B cell (primary cell): ENCODE measurements at regions not wholly inside any gene's neighbourhood (a gene's known extent, or its start where the extent isn't known, plus 50 kb on each side); places are given as distances from the start of the nearest gene placed in this dataset.

Experiments
- ATAC-seq: fragments of 200-7000 bp; cut with Tn5 transposase; one replicate; pipeline ENCODE4 v1.10.0; 2021; ENCODE audit warnings: low read depth, mild to moderate bottlenecking, moderate number of reproducible peaks, moderate library complexity
- CTCF ChIA-PET: fragments of 350-600 bp; sonication (Branson Sonifier 250); formaldehyde crosslinking; loops from one replicate; lab custom pipeline; 2021; ENCODE audit warnings: antibody characterized with exemption, inconsistent platforms; lab: Charles Lee
- POLR2A ChIA-PET: fragments of 350-600 bp; sonication (Branson Sonifier 250); formaldehyde crosslinking; loops from one replicate; lab custom pipeline; 2021; ENCODE audit warnings: antibody characterized with exemption; lab: Charles Lee
- DNase-seq: peaks from one replicate; pipeline ENCODE4 v3.0.0; 2013
- H2AFZ ChIP-seq: 2 replicates; pipeline ENCODE4 v1.6.1; 2012; ENCODE audit warnings: mild to moderate bottlenecking, low read depth, low read length; ENCODE audit not compliant: insufficient read depth, poor library complexity, severe bottlenecking
- H3K27ac ChIP-seq, 2 donors: 1 replicate in 1 of 2; 2 replicates in 1 of 2; pipeline ENCODE4 v1.5.1; 2012 to 2013; ENCODE audit warnings: low read length in 2 of 2, mild to moderate bottlenecking in 2 of 2, moderate library complexity in 1 of 2
- H3K27me3 ChIP-seq, 4 experiments: fragments of 200-600 bp in 1 of 4; sonication (generic) in 1 of 4; replicated peaks in 1 of 4; 1 replicate in 2 of 4; 2 replicates in 2 of 4; pipeline versions ENCODE4 v1.6.1 to v1.7.0; 2013 to 2016; ENCODE audit warnings: low read length in 3 of 4, mild to moderate bottlenecking in 2 of 4, mixed read lengths in 1 of 4, moderate library complexity in 1 of 4; ENCODE audit not compliant: insufficient read depth in 4 of 4, control insufficient read depth in 3 of 4; ENCODE audit errors: control extremely low read depth in 1 of 4
- H3K36me3 ChIP-seq, 2 experiments: replicated peaks in 1 of 2; 1 replicate in 1 of 2; 2 replicates in 1 of 2; pipeline versions ENCODE4 v1.6.1 to v1.7.1; 2013; ENCODE audit warnings: low read length in 1 of 2; ENCODE audit not compliant: insufficient read depth in 2 of 2, control insufficient read depth in 1 of 2; ENCODE audit errors: control extremely low read depth in 1 of 2, extremely low read depth in 1 of 2
- H3K4me1 ChIP-seq, 2 donors: fragments of 200-600 bp in 1 of 2; sonication (generic) in 1 of 2; 1 replicate in 1 of 2; 2 replicates in 1 of 2; pipeline versions ENCODE4 v1.5.1 to v1.6.1; 2013 to 2017; ENCODE audit warnings: low read length in 2 of 2; ENCODE audit not compliant: control insufficient read depth in 2 of 2, insufficient read depth in 2 of 2
- H3K4me2 ChIP-seq: replicated peaks from 2 replicates; pipeline ENCODE3; 2012; ENCODE audit warnings: mild to moderate bottlenecking, low read depth, low read length; ENCODE audit not compliant: poor library complexity, severe bottlenecking
- H3K4me3 ChIP-seq, 5 experiments: fragments of 200-600 bp in 1 of 5; sonication (generic) in 1 of 5; 1 replicate in 3 of 5; 2 replicates in 2 of 5; pipeline versions ENCODE4 v1.5.1 to v1.7.0; 2011 to 2016; ENCODE audit warnings: low read length in 4 of 5, mild to moderate bottlenecking in 4 of 5, low read depth in 2 of 5, control low read depth in 1 of 5, moderate library complexity in 1 of 5; ENCODE audit not compliant: insufficient read depth in 1 of 5; ENCODE audit errors: control extremely low read depth in 1 of 5, extremely low read depth in 1 of 5
- H3K79me2 ChIP-seq: fragments of 200-600 bp; sonication (generic); one replicate; pipeline ENCODE4 v1.6.0; 2016; ENCODE audit warnings: low read length; ENCODE audit not compliant: control insufficient read depth, insufficient read depth
- H3K9ac ChIP-seq: fragments of 200-600 bp; sonication (generic); 2 replicates; pipeline ENCODE4 v1.6.1; 2017; ENCODE audit warnings: mild to moderate bottlenecking, low read length, moderate library complexity
- H3K9me3 ChIP-seq, 3 donors: one replicate each; pipeline versions ENCODE4 v1.6.1 to v1.7.1; 2013; ENCODE audit warnings: low read length in 2 of 3; ENCODE audit not compliant: control insufficient read depth in 2 of 3, insufficient read depth in 1 of 3; ENCODE audit errors: control extremely low read depth in 1 of 3
- H4K20me1 ChIP-seq: 2 replicates; pipeline ENCODE4 v1.6.0; 2012; ENCODE audit warnings: mild to moderate bottlenecking, low read length; ENCODE audit not compliant: insufficient read depth, control insufficient read depth, poor library complexity, severe bottlenecking
- H3K27ac Mint-ChIP-seq: one replicate; pipeline ENCODE4 v1.8.0; 2021; ENCODE audit warnings: mixed read lengths
- H3K27me3 Mint-ChIP-seq: one replicate; pipeline ENCODE4 v1.8.0; 2021; ENCODE audit warnings: mixed read lengths
- H3K4me1 Mint-ChIP-seq: one replicate; pipeline ENCODE4 v1.8.0; 2021; ENCODE audit warnings: mixed read lengths
- H3K4me3 Mint-ChIP-seq: one replicate; pipeline ENCODE4 v1.8.0; 2021; ENCODE audit warnings: mixed read lengths
- H3K9me3 Mint-ChIP-seq: one replicate; pipeline ENCODE4 v1.8.0; 2022; ENCODE audit warnings: mixed read lengths; ENCODE audit not compliant: insufficient read depth
- EZH2 ChIP-seq: IDR thresholded peaks from 2 replicates; pipeline ENCODE4 v1.6.1; 2012; ENCODE audit warnings: borderline replicate concordance, low read depth, mild to moderate bottlenecking, moderate library complexity, low read length; ENCODE audit not compliant: insufficient read depth, poor library complexity, severe bottlenecking
- WGBS: methylation state at CpG from one replicate; pipeline ENCODE4 v1.1.5; 2013; ENCODE audit warnings: missing lambda C conversion rate; ENCODE audit not compliant: insufficient coverage; 5-methylcytosine and 5-hydroxymethylcytosine counted together
- intact Hi-C: fragments of 100-400 bp; cut with micrococcal nuclease; formaldehyde crosslinking; loops from one replicate; pipeline ENCODE4 v1.10.0; 2022
- TF ChIP-seq, protein P1 (sequence below): fragments of 200-600 bp; IDR thresholded peaks from one replicate; pipeline ENCODE4 v1.8.0; 2022; ENCODE audit warnings: antibody characterized with exemption, mild to moderate bottlenecking

DNA sequence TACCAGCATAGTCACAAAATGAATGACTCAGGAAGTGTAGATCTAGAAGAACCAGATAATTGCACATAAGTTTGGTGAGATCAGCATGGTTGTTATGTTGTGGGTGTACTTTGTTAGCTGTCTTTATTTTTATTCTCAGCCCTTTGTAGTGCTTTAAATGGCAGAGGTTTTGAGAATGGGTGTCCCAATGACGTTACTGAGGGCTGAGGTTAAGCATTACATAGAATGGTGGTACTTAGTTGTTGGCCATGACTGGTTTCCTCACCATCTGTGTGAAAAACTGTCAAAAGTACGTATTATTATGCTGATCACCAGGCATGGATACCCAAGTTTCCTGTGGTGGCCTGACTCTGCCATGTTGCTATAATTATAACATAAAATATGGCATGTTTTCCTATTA, 165.8 kb downstream of the UBE2E3 start:
- WGBS, result 50% methylated on average over 1 of the region's 2 CpGs
- ATAC-seq (no peak), DNase-seq (no peak)
- Histone ChIP-seq H3K36me3 (no peaks in the 10 kb centered on the region), H3K9ac (no peak overlapping the region), H3K4me3 (no peak overlapping the region), H4K20me1 (no peaks in the 10 kb centered on the region), H2AFZ (no peak overlapping the region), H3K9me3 (peaks cover 0 to 5% (median 0%) of the 10 kb centered on the region in 3 donors), H3K4me1 (no peaks in the 10 kb centered on the region), H3K27me3 (no peaks in the 10 kb centered on the region), H3K27ac (no peak overlapping the region), H3K79me2 (no peaks in the 10 kb centered on the region), H3K4me2 (no peak overlapping the region)
- Mint-ChIP-seq H3K4me1 (no peaks in the 10 kb centered on the region), H3K27me3 (peaks cover 4% of the 10 kb centered on the region), H3K9me3 (no peaks in the 10 kb centered on the region), H3K27ac (no peak overlapping the region), H3K4me3 (no peak overlapping the region)
- ChIA-PET POLR2A (no interaction called here), CTCF (no interaction called here)
- intact Hi-C loops, result no loop called here
- TF ChIP-seq EZH2, result no peak
- TF ChIP-seq, protein P1, sequence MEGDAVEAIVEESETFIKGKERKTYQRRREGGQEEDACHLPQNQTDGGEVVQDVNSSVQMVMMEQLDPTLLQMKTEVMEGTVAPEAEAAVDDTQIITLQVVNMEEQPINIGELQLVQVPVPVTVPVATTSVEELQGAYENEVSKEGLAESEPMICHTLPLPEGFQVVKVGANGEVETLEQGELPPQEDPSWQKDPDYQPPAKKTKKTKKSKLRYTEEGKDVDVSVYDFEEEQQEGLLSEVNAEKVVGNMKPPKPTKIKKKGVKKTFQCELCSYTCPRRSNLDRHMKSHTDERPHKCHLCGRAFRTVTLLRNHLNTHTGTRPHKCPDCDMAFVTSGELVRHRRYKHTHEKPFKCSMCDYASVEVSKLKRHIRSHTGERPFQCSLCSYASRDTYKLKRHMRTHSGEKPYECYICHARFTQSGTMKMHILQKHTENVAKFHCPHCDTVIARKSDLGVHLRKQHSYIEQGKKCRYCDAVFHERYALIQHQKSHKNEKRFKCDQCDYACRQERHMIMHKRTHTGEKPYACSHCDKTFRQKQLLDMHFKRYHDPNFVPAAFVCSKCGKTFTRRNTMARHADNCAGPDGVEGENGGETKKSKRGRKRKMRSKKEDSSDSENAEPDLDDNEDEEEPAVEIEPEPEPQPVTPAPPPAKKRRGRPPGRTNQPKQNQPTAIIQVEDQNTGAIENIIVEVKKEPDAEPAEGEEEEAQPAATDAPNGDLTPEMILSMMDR, result no peak

DNA sequence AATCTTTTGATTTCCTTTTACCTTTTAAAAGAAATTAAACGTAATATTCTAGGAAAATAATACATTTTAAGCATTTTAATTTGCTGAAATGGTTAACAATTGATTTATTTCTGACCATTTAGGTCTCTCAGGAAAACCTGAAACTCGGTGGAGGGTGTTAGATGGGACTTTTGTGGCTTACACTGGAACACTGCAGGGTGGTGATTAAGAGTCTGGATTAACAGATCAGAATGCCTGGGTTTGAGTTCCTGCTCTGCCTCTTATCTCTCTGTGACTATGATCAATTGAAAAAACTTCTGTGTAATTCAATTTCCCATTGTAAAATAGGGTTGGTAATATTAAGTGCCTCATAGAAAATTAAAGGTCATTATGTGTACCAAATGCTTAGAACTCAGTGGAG, 168.7 kb downstream of the UBE2E3 start:
- intact Hi-C loops, result no loop called here

More for the DNA sequence above, 168.7 kb downstream of the UBE2E3 start:
- Histone ChIP-seq H3K4me3 (no peak overlapping the region), H3K9me3 (peaks cover 0 to 5% (median 0%) of the 10 kb centered on the region in 3 donors), H3K4me1 (no peaks in the 10 kb centered on the region), H3K4me2 (no peak overlapping the region), H3K36me3 (no peaks in the 10 kb centered on the region), H3K9ac (no peak overlapping the region), H3K79me2 (no peaks in the 10 kb centered on the region), H2AFZ (no peak overlapping the region), H3K27me3 (no peaks in the 10 kb centered on the region), H3K27ac (no peak overlapping the region), H4K20me1 (no peaks in the 10 kb centered on the region)
- Mint-ChIP-seq H3K4me1 (peaks cover 6% of the 10 kb centered on the region), H3K4me3 (no peak overlapping the region), H3K9me3 (no peaks in the 10 kb centered on the region), H3K27me3 (peaks cover 4% of the 10 kb centered on the region), H3K27ac (no peak overlapping the region)
- no CpG with 5 or more reads among the region's 2 CpGs for WGBS
- DNase-seq, result no peak
- no peak for ATAC-seq
- TF ChIP-seq, protein P1, result no peak
- TF ChIP-seq EZH2, result no peak
- ChIA-PET POLR2A (no interaction called here), CTCF (no interaction called here)
